ENCODE measurements at regions not wholly inside any gene's neighbourhood (a gene's known extent, or its start where the extent isn't known, plus 50 kb on each side); places are given as distances from the start of the nearest gene placed in this dataset.

GRCh38 chr2:139480161-139480650 lies 700.0 kb upstream of the NXPH2 start:
- TF ChIP-seq CTCF (IDR thresholded peaks at IDR 0.05; ENCODE audit: borderline replicate concordance, extremely low read depth, low read length, poor library complexity, severe bottlenecking) (no peak), EZH2 (IDR thresholded peaks at IDR 0.05; ENCODE audit: borderline replicate concordance, low read depth, low read length, severe bottlenecking) (no peak)

Measured in DND-41 (cell line).